Activated CD8-positive, alpha-beta memory T cell treated with anti-CD3 and anti-CD28 coated beads for 36 hours (primary cell): ENCODE measurements at regions not wholly inside any gene's neighbourhood (a gene's known extent, or its start where the extent isn't known, plus 50 kb on each side); places are given as distances from the start of the nearest gene placed in this dataset.

Source experiments
- CTCF ChIA-PET: fragments of 350-600 bp; sonication (Branson Sonifier 250); formaldehyde crosslinking; loops from one replicate; lab custom pipeline; 2021; ENCODE audit warnings: antibody characterized with exemption; lab: Charles Lee
- POLR2A ChIA-PET: fragments of 350-600 bp; sonication (Branson Sonifier 250); formaldehyde crosslinking; loops from one replicate; lab custom pipeline; 2021; ENCODE audit warnings: antibody characterized with exemption; lab: Charles Lee

- CTCF ChIA-PET = no interaction called here
- POLR2A ChIA-PET = no interaction called here
Measured at GRCh38 chr4:138935135-138935807, 80.3 kb upstream of the NOCT start.

GRCh38 chr4:138927072-138927471 lies 88.5 kb upstream of the NOCT start:
- POLR2A ChIA-PET = no interaction called here

GRCh38 chr4:138925495-138925894 lies 90.1 kb upstream of the NOCT start:
- ChIA-PET POLR2A (no interaction called here), CTCF (no interaction called here)

More at GRCh38 chr4:138927072-138927471, 88.5 kb upstream of the NOCT start:
- CTCF ChIA-PET = no interaction called here

DNA sequence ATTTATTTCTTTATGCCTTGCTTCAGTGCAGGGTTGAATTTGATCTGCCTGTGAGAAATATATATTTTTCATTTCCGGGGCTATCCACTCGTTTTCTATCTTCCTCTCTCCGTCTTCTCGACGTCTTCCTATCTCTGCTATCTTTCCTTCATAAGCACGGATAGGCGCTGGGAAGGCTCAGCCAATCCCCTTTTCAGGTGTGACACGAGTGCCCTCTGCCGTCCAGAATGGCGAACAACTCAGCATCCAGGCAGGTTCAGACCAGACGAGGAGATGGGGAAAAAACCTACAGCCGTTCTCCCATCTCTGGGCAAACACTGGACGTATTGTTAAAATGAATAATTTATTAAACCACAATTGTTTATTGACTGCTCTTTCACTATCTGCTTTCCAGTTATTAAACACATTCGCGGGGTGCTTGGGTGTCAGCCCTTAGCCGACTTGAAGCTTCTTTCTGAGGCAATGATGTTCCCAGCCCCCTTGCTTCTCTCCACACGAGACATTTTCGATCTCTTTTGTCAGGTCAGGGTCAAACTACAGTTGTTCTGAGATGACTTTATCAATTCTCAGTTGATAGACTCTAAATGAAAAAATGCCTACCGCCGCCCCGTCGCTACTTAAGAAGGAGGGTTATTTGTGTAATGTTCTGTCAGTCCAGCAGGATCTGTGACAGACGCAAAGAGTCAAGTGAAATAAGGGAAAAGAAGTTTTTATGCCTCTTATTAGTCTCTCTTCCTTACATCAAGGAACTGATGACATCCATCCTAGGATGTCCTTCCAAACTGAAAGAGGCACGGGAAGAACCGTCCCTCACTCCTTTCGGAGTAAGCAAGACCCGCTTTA lies 96.3 kb upstream of the NOCT start:
- POLR2A ChIA-PET = no interaction called here
- CTCF ChIA-PET = no interaction called here

DNA sequence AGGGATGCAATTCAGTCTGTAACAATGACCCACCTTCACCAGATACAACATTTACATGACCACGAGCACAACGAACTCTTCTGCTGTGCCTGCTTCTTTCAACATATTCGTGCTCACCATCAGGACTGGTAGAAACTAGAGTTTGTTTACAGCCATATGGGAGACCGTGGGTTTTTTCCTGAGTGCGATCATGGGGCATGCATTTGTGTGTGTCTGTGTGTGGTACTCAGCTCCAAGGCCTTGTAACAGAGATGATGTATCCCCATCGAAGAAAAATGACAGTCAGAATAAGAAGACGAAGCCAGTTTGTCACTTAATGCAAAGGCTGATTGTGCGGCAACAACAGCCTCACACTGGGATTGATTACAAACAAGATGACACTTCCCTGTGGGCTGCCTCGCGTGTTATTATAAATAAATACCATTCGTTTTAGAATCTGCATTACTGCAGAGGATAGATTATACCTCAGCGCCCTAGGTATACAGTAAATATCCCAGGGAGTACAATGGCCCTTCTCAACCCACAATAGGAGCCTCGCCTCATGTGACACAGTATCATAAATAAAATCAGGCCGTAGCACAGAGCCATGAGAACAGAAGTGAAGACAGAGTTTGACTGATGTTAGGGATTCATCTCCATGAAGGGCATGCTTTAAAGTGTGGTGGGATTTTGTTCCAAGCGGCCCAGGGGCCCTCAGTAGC lies 97.3 kb upstream of the NOCT start:
- ChIA-PET CTCF (no interaction called here), POLR2A (no interaction called here)

GRCh38 chr4:138916763-138917162 lies 98.8 kb upstream of the NOCT start:
- ChIA-PET CTCF (no interaction called here), POLR2A (interaction anchor here (0.6 kb wide), 1 partner anchor 8 kb away, joined by 8 read pairs; no protein-coding TSS in a partner anchor)

DNA sequence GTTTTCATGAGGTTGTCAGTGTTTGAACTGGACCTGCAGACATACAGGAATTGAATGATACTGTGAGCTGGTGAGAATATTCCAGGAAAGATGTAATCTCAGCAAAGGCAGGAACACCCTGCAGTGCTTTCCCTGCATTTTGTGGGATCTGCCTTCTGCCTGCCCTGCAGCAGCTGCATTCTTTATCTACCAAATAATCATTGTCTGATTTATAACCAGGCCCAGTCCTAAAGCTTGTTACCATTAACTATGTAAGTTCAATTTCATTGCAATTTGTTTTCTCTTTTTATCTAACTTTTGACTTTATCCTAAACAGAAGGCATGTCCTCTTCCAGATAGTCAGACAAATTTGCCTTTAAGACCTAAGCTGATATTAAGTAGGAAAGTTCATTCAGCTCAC lies 99.8 kb upstream of the NOCT start:
- CTCF ChIA-PET = no interaction called here
- POLR2A ChIA-PET = no interaction called here

DNA sequence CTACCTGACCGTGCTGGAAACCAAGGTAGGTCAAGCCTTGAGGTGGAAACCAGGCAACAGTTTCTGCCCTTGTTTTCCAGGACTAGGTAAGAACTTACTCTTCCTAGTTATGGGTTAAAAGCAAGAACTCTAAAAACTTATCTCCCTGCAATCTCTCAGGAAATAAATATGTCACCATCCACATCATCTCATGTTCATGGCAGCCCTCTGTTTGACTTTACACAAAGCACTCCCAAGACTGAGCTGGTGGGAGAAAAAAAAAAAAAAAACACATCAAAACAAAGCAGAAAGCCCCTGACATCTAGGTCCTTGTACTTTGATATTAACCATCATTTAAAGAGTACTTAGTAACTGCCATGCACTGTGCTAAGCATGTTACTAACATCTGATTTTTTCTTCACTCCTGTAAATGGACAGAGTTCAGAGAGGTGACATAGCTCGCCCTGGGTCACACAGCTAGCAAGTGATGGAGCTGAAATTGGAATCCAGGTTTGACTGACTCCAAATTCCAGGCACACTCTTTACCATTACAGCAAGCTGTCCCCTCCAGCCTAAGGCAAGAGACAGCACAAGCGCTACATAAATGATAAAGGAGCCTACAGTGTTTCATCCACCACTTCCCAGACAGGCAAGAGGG lies 102.8 kb upstream of the NOCT start:
- POLR2A ChIA-PET = no interaction called here
- CTCF ChIA-PET = no interaction called here

DNA sequence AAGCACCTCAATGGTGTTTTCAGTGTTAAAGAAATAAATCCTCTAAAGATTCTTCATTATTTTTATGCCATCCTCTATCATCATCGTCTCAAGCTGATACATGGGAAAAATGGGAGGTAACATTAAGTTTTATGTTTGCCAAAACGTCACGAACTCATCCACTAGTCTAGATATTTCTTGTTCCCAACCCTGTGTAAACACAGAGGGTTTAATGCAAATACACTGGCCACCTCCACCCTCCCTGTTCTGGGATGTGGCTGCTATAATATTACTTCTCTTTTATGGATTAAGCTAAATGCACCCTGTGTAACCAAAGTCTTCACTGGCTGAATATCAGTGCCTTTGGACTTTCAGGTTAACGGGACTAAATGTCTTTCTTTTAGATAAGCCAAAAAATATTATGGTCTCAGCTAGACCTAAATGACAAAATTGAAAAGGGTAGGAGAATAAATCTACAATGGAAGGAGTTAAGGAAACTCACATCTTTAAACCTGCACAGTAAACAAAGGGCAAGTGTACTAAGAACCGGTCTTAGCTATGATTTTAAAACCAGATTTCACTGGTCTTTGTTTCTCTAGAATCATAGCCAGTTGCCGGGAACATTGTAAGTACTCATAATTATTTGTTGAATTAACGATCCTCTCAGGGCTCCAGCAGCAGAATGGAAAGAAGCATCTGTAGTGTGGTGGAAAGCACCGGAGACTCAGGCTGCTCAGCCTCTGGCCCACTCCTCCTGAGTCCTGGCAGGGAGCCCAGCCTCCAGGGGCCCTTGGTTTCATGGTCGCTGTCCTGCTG lies 103.5 kb upstream of the NOCT start:
- POLR2A ChIA-PET = no interaction called here

GRCh38 chr4:138910914-138911336 lies 104.7 kb upstream of the NOCT start:
- CTCF ChIA-PET = no interaction called here
- POLR2A ChIA-PET = no interaction called here

More for the DNA sequence above, 103.5 kb upstream of the NOCT start:
- CTCF ChIA-PET = no interaction called here

GRCh38 chr4:138910195-138910913 lies 105.2 kb upstream of the NOCT start:
- CTCF ChIA-PET = no interaction called here
- POLR2A ChIA-PET = no interaction called here

DNA sequence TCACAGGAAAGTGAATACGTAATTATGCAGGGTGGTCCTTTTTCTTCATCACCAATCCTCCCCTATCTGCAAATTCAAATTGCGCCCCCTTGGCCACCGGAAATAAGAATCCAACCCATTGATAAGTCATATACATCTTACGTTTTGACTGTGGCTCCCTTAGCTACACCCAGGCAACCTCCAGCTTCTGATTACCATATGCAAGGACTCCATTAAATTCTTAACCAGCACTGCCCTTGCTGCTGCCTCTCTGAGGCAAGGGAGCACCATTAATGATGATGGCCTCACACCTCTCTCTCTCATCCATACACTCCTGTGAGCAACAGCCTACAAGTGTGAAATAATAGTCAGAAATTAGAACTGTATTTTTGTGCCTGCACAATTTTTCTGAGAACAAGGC lies 106.0 kb upstream of the NOCT start:
- CTCF ChIA-PET = no interaction called here

GRCh38 chr4:138908134-138908533 lies 107.4 kb upstream of the NOCT start:
- ChIA-PET CTCF (no interaction called here), POLR2A (interaction anchor here (0.7 kb wide), 1 partner anchor 9 kb away, joined by 8 read pairs; no protein-coding TSS in a partner anchor)

More for the DNA sequence above, 106.0 kb upstream of the NOCT start:
- POLR2A ChIA-PET = no interaction called here

DNA sequence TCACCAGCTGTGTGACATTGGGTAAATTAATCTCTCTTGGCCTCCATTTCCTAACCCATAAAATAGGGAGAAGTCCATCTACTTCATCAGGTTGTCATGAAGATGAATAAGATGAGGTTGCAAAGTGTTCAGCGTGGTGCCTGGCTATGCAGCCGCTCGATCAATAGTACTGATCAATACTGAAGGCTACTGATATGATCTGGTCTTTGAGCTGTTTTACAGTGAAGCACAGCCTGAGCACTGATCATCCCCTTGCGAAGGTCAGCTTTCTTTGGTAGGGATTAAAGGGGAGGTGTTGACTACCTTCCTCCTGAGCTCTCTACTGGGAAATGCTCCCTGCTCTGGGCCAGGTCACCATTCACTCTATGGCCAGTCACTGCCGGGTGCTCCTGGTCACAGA lies 108.4 kb upstream of the NOCT start:
- CTCF ChIA-PET = no interaction called here
- POLR2A ChIA-PET = no interaction called here

DNA sequence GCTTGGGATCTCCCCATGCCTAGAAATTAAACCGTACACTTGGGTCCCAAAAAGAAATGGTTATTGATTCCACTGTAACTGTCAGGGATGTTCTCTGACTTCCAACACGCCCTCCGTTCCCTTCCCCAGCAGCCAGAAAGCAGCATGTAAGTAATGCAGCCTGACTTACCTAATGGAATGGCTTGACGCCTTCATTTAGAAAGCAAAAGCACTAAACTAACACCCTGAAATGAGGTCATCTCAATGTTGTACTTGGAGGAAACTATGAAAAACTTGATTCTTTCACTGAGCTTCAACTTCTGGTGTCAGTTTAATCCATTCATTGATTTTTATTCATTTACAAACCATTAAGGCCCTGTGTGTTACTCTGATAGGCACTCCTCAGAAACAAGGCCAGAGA lies 110.8 kb upstream of the NOCT start:
- ChIA-PET CTCF (no interaction called here), POLR2A (no interaction called here)

DNA sequence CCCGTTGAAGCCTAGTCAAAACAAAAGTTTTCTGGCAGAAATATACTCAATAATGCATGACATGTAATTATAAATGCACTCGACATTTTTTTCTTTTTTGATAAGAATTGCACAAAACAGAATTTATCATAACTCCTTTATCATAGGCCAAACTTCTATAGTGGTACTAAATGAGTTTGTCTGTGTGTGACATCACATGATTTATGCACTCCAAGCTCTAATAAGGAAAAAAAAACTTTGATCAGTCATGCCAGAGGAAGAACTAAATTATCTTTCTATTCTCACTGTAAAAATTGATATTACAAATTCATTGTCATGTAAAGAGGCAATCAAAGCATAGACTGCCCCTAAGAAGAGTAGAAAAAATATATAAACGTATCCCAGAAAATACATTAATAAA lies 112.4 kb upstream of the NOCT start:
- POLR2A ChIA-PET = no interaction called here
- CTCF ChIA-PET = no interaction called here

GRCh38 chr4:138902705-138903104 lies 112.9 kb upstream of the NOCT start:
- ChIA-PET CTCF (no interaction called here), POLR2A (no interaction called here)

GRCh38 chr4:138901177-138901576 lies 114.4 kb upstream of the NOCT start:
- ChIA-PET CTCF (no interaction called here), POLR2A (no interaction called here)
